Lung (tissue), 11 donors: ENCODE measurements at regions not wholly inside any gene's neighbourhood (a gene's known extent, or its start where the extent isn't known, plus 50 kb on each side); places are given as distances from the start of the nearest gene placed in this dataset.
A peak's percentile ranks its signal among the peaks of the same experiment; 100 is the strongest.

Experiments
- ATAC-seq: fragments of 200-7000 bp; cut with Tn5 transposase; one replicate; pipeline ENCODE4 v1.9.1; 2020; ENCODE audit warnings: moderate number of reproducible peaks; ENCODE audit not compliant: insufficient read depth, low FRiP score
- DNase-seq, 3 donors: peaks; one replicate each; pipeline ENCODE4 v3.0.0-alpha.2; 2013 to 2017
- H3K27ac ChIP-seq, 2 donors: one replicate each; pipeline ENCODE4 v1.5.1; 2013; ENCODE audit warnings: mild to moderate bottlenecking in 2 of 2, moderate library complexity in 2 of 2, control low read depth in 1 of 2, inconsistent platforms in 1 of 2, low read depth in 1 of 2, low read length in 1 of 2
- H3K27me3 ChIP-seq, 3 donors: one replicate each; pipeline ENCODE4 v1.5.1; 2013; ENCODE audit warnings: low read length in 2 of 3; ENCODE audit not compliant: control insufficient read depth in 3 of 3, insufficient read depth in 3 of 3
- H3K36me3 ChIP-seq, 4 donors: one replicate each; pipeline ENCODE4 v1.5.1; 2013; ENCODE audit warnings: low read length in 4 of 4, mild to moderate bottlenecking in 1 of 4, moderate library complexity in 1 of 4; ENCODE audit not compliant: control insufficient read depth in 4 of 4, insufficient read depth in 4 of 4
- H3K4me1 ChIP-seq, 5 donors: one replicate each; pipeline ENCODE4 v1.5.1; 2013; ENCODE audit warnings: low read length in 5 of 5, mild to moderate bottlenecking in 2 of 5, moderate library complexity in 1 of 5; ENCODE audit not compliant: control insufficient read depth in 5 of 5, insufficient read depth in 5 of 5
- H3K4me3 ChIP-seq: one replicate; pipeline ENCODE4 v1.5.1; 2013; ENCODE audit warnings: mild to moderate bottlenecking, control low read depth, moderate library complexity
- H3K9ac ChIP-seq, 2 donors: one replicate each; pipeline ENCODE4 v1.5.1; 2013; ENCODE audit warnings: low read length in 2 of 2, control low read depth in 1 of 2; ENCODE audit not compliant: insufficient read depth in 1 of 2
- H3K9me3 ChIP-seq, 4 donors: one replicate each; pipeline ENCODE4 v1.5.1; 2013; ENCODE audit warnings: low read length in 3 of 4, mild to moderate bottlenecking in 1 of 4, moderate library complexity in 1 of 4; ENCODE audit not compliant: control insufficient read depth in 4 of 4, insufficient read depth in 3 of 4
- CTCF ChIP-seq: IDR thresholded peaks from 2 replicates; pipeline ENCODE4 v1.5.1; 2012; ENCODE audit warnings: mild to moderate bottlenecking; ENCODE audit errors: control extremely low read depth, extremely low read depth
- WGBS, 2 donors: extraction: QIAGEN DNeasy Blood & Tissue Kit; methylation state at CpG; one replicate each; pipeline ENCODE4 v1.1.7; 2013; 5-methylcytosine and 5-hydroxymethylcytosine counted together
- donor health status: control.
- donor health status: control.
- donor health status: Bipolar disorder and iron deficiency.
- donor health status: healthy.
- donor health status: DM: yes; HTN: yes; CAD: no.

DNA sequence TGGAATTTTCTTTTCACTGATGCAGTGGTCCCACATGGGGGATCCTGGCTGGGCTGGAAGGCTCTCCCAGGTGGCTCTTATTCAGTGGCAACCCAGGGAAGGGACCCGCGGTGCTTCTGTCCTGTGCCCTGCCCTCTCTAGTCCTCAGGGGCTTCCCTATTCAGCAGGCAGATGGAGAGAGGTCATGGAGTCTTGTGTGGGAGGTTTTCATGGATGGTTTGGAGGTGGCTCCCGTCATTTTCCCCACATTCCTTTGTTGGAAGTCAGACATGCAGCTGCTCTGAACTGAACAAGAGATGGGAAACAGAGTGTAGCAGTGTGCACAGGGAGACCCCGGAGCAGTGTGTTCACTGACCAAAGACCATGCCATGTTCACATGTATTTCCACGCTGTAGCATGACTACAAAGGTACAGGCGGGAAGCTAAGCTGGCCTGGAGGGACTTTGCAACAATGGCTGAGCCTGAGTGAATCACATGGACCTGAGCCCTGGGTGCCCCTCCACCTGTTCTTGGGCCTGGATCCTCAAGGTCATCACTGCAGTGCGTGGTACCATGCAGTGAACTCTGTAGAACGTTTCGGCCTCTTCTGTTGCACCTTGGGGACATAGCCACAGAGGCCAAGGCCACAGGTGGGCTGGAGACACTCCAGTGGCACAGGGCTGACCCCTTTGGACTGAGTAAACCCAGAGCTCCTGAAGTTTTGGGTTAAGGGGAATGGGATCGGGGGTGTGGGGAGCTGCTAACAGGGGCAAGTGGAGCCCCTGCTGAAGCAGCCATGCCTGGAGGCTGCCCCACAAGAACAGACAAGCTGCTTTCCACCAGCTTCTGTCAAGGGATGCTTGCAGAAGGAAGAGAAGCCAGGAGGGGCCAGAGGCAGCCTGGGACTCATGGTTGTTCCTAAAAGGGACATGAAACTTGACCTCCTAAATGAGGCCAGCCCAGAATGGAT is 123.0 kb downstream of the ASB7 start:
- Histone ChIP-seq H3K27me3 (no peaks in the 10 kb centered on the region), H3K9me3 (no peaks in the 10 kb centered on the region), H3K36me3 (no peaks in the 10 kb centered on the region), H3K4me1 (peaks cover 0 to 8% (median 0%) of the 10 kb centered on the region in 5 donors), H3K4me3 (no peak overlapping the region), H3K27ac (peak overlapping the region in 1 of 2 donors; percentile 15), H3K9ac (no peak overlapping the region)
- ATAC-seq, result no peak
- no peak for DNase-seq
- WGBS, 2 donors, result 86 to 92% methylated on average over 10 of the region's 10 CpGs
- TF ChIP-seq CTCF, result no peak

DNA sequence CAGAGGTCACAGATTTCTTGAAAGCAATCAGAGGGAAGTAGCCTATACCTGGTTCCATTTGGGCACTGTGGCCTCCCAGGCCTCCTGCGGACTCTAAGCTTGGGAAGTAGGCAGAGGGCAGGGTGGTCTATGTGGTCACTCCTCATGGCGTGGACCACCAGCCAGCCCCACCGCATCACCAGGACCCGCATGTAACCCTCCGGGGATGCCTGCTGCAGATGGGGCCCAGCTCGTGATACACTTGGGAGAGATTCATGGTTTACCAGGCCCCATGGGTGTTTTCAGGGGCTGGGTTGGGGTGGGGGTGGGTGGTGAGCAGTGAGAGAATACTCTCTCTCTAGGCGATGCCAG is 123.7 kb downstream of the ASB7 start:
- Histone ChIP-seq H3K4me3 (no peak overlapping the region), H3K4me1 (peaks cover 0 to 3% (median 0%) of the 10 kb centered on the region in 5 donors), H3K36me3 (no peaks in the 10 kb centered on the region), H3K9ac (no peak overlapping the region), H3K27ac (no peak overlapping the region), H3K27me3 (no peaks in the 10 kb centered on the region), H3K9me3 (no peaks in the 10 kb centered on the region)
- no peak for TF ChIP-seq CTCF
- no peak for DNase-seq
- 95 to 97% methylated on average over 7 of the region's 7 CpGs for WGBS, 2 donors
- no peak for ATAC-seq

DNA sequence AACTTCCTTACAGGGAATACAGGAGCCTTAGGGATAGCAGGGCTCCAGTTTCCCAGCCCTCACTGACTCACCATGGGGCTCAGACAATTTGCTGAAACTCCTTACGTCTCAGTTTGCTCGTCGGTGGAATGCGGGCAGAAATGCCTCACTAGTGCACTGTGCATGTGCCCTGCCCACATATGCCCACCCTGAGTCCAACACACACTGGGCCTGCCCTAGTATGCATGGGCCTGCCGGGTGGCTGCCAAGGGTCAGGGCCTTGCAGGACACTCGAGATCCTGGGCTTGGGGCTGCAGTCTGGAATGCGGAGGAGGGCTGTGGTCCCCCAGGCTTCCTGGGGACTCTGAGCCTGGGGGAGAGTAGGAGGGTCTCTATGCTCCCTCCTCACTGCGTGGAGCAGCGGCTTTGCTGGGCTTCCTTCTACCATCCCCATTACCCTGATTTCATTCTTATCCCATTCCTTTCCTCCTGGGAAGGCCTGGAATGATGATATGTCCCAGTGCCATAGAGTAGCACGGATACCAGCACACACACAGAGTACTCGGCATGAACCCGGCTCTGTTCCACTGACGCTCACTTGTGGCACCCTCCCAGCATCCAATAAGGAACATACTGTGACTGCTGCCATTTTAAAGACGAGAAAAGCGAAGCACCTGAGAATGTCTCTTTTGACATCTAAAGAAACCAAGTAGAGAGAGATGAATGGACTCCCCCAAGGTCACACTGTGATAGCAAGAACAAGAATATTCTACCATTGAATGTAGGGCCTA is 124.2 kb downstream of the ASB7 start:
- no peak for TF ChIP-seq CTCF
- H3K4me3 ChIP-seq, result no peak overlapping the region
- no peaks in the 10 kb centered on the region for H3K36me3 ChIP-seq
- H3K9me3 ChIP-seq, result no peaks in the 10 kb centered on the region
- H3K27ac ChIP-seq, result no peak overlapping the region
- WGBS, 2 donors, result 94% methylated on average over 15 of the region's 15 CpGs
- H3K9ac ChIP-seq, result no peak overlapping the region
- no peak for ATAC-seq
- DNase-seq, result no peak
- no peaks in the 10 kb centered on the region for H3K27me3 ChIP-seq
- peaks cover 0 to 3% (median 0%) of the 10 kb centered on the region in 5 donors for H3K4me1 ChIP-seq
